Brain pericyte (primary cell): ENCODE measurements at regions not wholly inside any gene's neighbourhood (a gene's known extent, or its start where the extent isn't known, plus 50 kb on each side); places are given as distances from the start of the nearest gene placed in this dataset.

Experiments used
- DNase-seq: peaks from one replicate; pipeline ENCODE4 v3.0.0-alpha.2; 2012; ENCODE audit warnings: low read depth, low spot score

DNA sequence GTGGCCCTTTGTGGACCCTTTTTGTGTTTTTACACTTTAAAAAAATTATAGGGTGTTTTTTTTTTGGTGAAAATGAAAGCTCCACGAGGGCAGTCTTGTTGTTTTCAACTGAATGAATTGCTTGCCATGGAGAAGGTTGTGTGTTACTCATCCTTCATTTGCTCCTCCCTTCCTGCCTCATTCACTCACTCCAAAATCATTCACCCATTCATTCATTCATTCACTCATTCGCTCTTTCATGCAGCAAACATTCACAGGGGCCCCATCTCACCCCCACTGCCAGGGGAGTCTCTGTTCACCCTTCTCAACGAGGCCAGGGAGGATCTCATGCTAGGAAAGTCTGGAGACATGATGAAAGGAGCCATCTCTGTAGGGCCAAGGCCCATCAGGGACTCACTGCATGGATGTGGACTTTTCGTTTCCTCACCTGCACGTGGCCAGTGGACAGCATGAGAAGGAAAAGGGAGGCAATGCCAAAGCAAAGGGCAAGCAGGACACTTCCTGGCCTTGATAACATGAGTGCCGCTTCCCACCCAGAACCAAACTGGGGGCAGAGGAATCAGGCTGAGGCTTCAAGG lies 62.8 kb upstream of the COL13A1 start:
- no peak for DNase-seq

DNA sequence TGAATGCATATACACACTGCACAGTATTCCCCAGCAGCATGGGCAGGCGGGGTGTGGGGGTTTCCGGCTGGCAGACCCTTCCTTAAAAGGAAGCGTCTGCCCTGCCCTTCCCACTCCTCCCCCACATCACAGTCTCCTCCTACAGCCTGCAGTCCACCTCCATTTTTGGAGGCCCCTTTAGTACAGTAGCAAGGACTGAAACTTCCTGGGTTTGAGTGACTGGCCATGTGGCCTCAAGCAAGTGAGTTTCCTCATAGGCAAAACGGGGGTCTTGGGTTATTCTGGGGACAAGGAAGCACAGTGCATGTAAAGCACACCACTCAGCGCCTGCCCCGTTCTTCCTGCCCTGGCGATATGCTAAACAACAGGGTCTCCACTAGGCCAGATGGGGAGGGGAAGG lies 62.1 kb upstream of the COL13A1 start:
- no peak for DNase-seq

DNA sequence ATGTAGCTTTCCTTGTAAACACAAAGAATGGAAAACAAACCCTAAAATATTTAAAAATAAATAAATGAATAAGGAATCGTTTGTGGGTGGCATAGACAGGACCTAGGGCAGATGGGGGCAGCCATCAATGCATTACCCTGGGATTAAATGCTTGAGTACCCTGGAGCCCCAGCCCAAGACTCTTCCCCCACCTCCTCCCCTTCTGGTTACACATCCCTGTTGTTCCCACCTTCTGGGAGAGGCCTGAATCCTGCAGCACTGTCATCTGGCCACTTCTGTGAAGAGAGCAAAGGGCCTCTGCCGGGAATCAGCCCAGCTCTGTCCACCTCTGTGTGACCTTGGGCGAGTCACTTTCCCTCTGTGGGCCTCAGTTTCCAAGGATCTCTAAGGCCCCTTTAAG lies 61.6 kb upstream of the COL13A1 start:
- no peak for DNase-seq

DNA sequence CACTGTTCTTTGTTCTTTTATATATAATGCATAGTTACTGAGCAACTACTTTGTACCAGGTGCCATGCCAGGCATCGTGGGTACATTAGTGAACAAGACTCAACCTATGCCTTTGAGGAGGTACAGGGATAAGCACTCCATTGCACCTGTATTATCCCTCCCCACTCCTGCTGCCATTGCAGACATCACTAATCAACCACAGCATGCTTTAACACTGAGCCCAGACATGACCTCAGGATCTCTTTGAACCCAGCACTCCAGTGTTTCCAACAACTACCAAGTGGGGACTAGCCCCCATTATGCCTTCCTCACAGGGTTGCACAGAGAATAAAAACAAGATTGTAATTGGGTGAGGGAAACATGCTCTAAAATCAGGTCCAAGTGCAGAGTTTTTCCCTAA lies 60.5 kb upstream of the COL13A1 start:
- DNase-seq: no peak

DNA sequence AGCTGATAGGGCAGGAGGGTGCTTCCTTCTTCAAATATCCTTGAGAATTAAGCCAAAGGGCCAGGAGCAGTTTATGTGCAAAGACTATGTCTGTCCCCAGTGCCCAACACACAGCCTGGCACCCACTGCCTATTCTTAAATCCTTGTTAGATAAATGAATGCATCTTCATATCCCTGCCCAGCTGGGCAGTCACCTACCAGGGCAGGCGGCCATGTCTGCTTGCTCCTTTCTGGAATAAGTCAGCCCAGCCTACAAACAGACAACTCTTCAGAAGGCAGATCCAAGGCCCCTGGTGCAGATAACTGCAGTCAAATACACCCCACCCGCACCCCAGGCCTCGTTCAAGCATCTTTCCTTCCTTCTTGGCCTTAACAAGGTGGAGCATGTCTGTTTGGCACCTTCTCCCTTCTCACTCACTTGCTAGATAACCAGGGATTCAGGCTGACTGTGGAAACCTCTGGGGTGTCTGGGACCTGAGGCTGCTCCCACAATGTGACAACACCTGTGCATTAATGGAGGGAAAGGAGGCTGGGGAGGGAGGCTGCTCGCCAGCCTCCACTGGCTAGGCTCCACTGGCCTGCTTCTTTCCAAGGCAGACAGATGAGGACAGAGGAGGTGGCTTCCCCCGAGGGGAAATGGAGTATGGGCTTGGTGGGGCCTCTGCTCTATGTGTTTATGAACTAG lies 59.9 kb upstream of the COL13A1 start:
- DNase-seq: no peak

DNA sequence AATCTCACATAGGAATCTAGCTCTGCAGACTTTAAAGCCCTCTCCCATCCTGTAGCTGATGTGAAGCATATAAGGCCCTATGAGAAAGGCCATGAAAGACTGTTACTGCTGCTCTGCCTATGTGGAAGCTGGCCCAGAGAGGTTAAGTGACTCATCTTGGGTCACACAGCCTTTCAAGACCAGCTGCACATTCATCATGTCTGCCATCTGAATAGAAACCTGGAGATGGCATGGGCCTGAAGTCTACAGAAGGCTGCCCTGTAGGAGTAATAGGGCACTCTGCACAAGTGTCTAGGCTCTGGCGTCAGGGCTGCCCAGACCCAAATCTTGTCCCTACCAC lies 59.4 kb upstream of the COL13A1 start:
- no peak for DNase-seq

DNA sequence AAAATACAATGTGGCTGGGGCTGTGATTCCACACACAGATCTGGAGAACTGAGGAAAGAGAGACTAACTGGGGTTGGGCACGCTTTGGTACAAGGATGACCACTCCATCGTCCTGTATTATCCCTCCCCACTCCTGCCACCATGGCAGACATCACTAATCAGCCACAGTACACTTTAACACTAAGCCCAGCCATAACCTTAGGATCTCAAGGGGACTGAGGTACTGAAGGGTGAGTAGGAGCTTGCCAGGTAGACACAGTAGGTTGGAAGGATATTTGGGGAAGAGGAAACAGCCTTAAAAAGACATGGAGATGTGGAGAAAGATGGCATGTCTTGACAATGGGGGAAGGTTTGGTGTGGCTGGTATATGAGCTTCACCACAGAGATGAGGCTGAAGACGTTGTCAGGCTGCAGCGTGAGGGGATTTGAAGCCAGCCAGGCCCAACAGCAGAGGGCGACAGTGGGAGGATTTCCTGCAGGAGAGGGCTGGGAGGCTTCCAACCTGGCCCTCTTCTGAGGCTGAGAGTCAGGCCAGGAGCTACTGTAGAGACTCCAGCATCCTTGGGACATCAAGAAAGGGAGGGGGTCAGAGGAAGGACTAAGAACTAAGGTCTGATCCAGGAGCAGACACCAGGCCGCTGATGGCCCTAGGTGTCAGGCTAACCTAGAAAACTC lies 58.6 kb upstream of the COL13A1 start:
- no peak for DNase-seq

DNA sequence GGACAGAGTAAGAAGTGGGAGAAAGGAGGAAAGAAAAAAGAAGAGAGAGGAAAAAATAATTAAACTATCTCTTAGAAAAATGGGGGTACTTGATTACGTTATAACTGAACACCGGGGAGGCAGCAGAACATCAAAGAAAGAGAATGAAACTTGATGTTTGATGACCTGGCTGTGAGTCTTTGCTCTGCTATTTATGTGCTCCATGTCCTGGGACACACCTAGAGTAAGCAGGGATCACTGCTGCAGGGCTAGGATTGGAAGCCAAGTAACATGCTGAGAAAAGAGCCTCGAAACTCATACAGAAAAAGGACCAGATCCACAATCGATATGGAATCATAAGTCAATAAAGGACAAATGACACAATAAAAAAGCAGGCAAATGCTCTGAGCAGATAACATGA lies 56.7 kb upstream of the COL13A1 start:
- no peak for DNase-seq

DNA sequence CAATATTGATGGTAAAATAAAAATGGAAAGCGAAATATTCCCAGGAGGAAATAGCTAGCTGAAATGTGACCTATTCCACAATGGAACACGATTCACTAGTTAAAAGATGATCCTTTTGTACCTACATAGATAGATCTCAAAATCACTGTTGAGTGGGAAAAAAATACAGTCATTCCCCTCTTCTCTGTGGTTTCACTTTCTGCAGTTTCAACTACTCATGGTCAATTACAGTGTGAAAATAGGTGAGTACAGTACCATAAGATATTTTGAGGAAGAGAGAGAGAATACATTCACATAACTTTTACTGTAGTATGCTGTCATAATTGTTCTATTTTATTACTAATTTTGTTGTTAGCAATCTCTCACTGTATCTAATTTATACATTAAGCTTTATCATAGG lies 56.0 kb upstream of the COL13A1 start:
- no peak for DNase-seq

DNA sequence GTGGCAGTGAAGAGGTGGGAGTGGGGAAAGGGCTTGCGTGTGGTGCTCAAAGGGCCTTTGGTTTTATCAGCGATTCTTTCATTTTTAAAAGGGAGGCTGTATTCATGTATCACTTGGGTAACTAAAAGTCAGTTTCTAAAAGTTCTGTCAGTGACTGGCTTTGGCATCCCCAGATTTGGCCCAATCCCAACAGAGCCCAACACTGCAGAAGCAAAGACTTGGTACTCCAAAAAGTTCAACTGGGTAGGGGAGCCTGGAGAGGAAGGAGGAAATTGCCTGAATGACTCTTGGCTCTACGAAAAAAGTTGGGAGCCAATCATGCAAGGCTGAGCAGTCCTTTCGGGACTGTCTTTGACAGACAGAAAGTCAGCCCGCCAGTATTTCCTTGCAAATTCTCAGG lies 54.5 kb upstream of the COL13A1 start:
- no peak for DNase-seq

DNA sequence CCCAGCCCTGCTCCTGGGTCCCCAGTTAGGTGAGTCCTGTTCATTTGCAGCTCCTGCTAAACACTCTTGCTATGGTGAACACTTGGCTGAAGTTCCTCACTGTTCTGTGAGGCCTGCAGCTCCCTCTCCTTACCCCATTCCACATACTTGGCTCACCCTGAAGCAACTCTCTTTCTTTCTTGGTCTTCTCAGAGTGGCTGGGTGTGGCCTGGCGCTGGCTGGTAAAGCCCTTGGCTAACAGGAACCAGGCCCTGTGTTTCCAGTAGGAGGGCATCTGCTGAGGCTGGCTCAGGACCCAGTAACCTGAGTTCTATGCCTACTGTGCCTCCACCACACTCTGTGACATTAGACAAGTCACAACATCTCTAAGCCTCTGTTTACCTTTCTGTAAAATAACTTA lies 53.1 kb upstream of the COL13A1 start:
- DNase-seq: no peak

DNA sequence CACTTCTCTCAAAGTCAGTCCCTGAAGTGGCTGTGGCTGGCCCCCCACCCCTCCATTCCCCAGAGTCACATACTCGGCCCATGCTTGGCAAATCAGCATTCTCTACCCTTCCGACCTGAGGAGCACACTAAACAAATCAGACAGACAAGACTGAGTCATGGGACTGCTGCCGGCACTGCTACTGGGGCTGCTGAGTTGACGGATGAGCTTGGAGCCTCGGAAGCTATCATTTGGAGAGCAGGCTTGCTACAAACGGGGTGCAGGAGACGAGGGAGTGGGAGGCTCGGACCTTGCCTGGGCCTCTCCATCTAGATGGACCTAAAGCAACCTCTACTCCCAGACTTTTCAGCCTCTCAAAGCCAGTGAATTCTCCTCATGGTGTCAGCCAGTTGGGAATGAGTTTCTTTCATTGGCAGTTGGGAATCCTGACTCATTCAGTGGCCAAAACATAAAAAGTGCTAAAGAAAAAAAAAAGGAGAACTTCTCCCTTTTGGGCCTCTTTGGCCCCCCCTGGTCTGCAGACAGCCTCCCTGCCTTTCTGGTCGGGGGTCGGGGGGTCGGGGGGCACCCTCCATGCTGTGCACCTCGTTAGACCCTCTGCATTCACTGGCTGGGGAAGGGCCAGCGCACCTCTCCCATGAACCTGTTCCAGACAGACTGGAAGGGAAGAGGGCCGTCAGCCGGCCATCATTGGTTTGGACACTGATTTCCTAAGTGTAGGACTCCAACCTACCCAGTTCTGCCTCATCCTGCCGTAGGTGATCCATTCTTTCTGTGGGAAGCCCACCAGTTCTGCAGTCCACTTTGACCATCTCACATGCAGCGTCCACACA lies 52.3 kb upstream of the COL13A1 start:
- DNase-seq: no peak

DNA sequence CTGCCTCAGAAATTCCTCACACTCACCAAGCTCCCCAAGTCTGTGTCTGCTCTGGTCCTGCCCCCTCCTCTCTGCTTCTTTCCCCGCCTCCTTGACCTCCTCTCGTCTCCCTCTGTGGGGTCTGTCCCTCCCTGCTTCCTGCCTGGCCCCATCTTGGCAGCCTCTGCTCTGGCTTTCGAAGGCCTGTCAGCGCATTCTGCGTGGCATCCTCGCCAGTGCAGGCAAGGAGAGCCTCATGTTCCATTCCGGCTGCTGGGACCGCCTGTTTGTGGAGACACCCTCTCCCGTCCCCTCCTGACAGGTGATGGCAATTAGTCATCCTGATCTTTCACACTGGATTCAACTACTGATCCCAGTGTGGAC lies 51.7 kb upstream of the COL13A1 start:
- no peak for DNase-seq

DNA sequence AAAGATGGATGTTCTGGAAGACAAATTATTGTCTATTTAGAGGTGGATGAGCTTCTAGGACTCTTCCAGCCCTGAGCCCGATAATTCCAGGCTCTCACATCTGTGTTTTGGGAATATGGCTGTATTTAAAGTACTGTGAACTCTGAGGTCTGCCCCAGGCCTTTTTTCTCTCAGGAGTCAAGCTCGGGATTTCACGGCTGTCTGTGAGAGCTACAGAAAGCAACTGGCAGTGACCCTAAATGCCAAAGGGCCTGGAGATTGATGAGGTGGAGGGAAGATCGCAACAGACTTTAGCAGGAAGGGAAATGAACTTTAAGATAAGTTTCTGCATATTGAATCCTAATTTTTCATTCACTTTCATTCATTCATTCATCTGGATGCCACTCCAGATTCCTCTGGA lies 51.0 kb upstream of the COL13A1 start:
- DNase-seq: no peak

DNA sequence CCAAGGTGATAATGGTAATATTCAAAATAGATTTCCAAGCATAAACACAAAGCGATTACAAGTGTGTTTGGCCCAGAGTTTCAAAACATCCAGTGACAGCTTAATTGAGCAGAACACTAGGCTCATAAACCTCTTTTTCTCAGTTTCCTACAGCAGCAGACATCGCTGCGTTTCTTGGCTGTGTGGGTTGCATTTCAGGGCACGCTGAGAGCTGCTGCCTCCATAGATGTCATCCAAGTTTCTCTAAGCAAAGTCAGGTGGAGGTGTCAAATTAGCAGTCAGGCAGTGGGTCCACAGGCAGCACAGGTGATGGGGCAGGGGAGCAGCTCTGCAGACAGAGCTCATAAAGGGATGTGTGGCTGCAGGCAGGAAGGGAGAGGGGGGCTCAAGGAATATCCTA lies 50.5 kb upstream of the COL13A1 start:
- DNase-seq: no peak
